Forelimb muscle (tissue), 1 donor: ENCODE measurements at regions not wholly inside any gene's neighbourhood (a gene's known extent, or its start where the extent isn't known, plus 50 kb on each side); places are given as distances from the start of the nearest gene placed in this dataset.

Source experiments
- DNase-seq: peaks from one replicate; pipeline ENCODE4 v3.0.0-alpha.2; 2013; ENCODE audit warnings: low read depth

- DNase-seq, result no peak
Observed at GRCh38 chr22:49035818-49036457, 791.7 kb downstream of the BRD1 start.

- no peak for DNase-seq
Observed at GRCh38 chr22:49034836-49035817, 792.5 kb downstream of the BRD1 start.

GRCh38 chr22:49033616-49034015, 794.1 kb downstream of the BRD1 start:
- no peak for DNase-seq

GRCh38 chr22:49032821-49033220, 794.9 kb downstream of the BRD1 start:
- DNase-seq, result no peak

GRCh38 chr22:49031746-49032330, 795.8 kb downstream of the BRD1 start:
- no peak for DNase-seq

- DNase-seq, result no peak
Observed at GRCh38 chr22:49028111-49028510, 799.6 kb downstream of the BRD1 start.

- no peak for DNase-seq
Observed at GRCh38 chr22:49027368-49027670, 800.4 kb downstream of the BRD1 start.

- DNase-seq, result no peak
Observed at GRCh38 chr22:49026494-49027367, 800.9 kb downstream of the BRD1 start.

GRCh38 chr22:49025791-49026493, 801.7 kb downstream of the BRD1 start:
- DNase-seq, result no peak

- no peak for DNase-seq
Observed at GRCh38 chr22:49024775-49025440, 802.8 kb downstream of the BRD1 start.

GRCh38 chr22:49023879-49024774, 803.5 kb downstream of the BRD1 start:
- DNase-seq, result no peak

- no peak for DNase-seq
Observed at GRCh38 chr22:49023161-49023878, 804.4 kb downstream of the BRD1 start.

- no peak for DNase-seq
Observed at GRCh38 chr22:49022816-49023160, 804.9 kb downstream of the BRD1 start.

- DNase-seq, result no peak
Observed at GRCh38 chr22:49021926-49022815, 805.5 kb downstream of the BRD1 start.

- DNase-seq, result no peak
Observed at GRCh38 chr22:49021131-49021925, 806.3 kb downstream of the BRD1 start.

- DNase-seq, result no peak
Observed at GRCh38 chr22:49019737-49020713, 807.6 kb downstream of the BRD1 start.
